Middle frontal gyrus (tissue), 1 donor: ENCODE measurements at regions not wholly inside any gene's neighbourhood (a gene's known extent, or its start where the extent isn't known, plus 50 kb on each side); places are given as distances from the start of the nearest gene placed in this dataset.

Source experiments
- DNase-seq: peaks from one replicate; pipeline ENCODE4 v3.0.0-alpha.2; 2015; ENCODE audit warnings: low spot score; ENCODE audit errors: extremely low spot score

DNA sequence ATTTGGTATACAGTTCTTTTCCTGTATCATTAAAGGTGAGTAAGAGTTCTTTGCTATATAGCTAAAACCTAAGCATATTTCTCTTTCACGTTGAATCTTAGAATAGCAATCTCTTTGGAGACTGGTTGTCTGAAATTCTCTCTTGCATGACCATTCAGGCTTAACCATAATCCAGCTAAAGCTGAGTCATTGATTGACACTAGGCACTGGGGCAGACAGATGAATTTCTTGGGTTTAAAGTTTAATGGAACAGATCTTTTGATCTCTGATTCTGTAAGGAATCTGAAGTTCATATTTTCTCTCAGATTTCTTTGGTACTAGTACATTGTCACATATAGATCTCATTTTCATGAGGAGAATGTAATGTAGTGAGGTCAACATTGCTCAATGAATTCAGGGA, 397.3 kb upstream of the MIR17HG start:
- no peak for DNase-seq

DNA sequence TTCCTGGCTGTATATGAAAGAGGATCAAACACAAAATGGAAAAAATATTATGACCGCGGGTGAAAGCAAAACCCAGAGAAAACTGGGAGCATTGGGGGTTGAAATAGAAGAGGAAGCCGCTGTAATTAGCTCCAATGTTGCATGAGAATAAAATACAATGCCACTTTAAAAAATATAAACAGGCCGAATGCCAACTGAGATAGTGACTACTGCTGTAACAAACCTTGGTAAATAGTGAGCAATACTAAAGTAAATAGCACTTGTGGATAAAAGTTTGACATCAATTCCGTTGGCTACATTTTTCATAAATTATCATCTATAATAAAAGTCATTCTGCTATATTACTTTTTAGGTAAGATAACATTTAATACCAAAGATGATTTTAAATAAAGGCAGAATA, 395.8 kb upstream of the MIR17HG start:
- DNase-seq = no peak

DNA sequence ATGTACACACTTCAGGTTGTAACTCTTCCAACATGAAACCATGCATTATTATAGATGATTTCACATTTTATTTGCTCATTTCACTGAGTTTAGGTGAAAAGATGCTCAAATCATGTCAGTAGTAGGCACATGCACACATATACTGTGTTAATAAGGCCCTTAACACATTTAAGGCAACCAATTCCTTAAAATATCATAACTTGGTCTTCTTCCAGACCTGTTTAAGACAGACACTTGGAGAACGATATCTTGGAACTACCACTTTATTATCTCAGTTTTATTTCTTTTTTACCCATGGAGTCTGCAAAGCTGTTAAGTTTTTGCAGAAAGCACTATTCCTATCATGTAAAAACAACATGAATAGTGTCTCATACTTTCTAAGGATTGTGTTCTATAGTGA, 395.2 kb upstream of the MIR17HG start:
- no peak for DNase-seq

DNA sequence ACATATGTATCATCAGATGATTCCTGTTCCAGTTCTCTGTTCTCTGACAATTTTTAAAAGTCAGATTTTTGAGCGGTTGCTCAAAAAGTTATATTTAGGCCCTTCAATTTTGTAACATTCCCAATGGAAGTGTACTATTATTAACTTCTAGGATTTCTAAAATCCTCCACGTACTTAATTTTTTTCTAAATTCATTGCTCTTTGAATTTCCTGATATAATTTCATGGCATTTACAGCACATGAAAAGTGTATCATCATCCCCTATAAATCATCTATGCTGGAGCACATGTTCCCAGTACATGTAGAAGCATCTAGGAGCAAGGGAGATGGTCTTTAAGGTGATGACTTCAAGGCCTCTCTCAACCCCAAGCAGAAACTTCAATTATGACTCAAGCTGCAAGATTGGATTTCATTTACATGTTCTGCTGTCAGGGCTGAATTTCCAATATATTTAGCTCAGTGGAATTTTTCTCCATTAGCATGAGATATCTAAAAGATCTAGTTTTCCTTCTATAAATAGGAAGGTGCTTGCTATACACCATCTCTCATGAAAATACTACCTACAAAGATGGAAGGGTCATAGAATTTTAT, 392.8 kb upstream of the MIR17HG start:
- no peak for DNase-seq

DNA sequence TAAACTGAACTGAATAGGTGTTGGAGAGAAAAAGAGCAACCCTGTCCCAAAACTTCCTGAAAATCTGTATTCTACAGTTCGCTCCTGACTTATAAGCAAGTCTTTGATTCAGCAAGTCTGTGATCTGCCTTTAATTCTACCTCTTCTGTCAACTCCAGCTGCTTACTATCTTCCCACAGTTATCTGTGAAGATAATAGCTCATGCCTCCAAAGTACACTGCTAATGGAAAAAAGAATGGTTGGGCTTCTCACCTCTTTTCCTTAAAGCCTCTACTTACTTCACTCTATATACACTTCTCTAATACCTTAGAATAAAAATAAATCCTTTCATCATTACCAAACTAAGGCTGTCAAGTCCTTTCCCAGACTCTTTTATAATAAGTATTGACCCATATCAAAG, 391.5 kb upstream of the MIR17HG start:
- no peak for DNase-seq

DNA sequence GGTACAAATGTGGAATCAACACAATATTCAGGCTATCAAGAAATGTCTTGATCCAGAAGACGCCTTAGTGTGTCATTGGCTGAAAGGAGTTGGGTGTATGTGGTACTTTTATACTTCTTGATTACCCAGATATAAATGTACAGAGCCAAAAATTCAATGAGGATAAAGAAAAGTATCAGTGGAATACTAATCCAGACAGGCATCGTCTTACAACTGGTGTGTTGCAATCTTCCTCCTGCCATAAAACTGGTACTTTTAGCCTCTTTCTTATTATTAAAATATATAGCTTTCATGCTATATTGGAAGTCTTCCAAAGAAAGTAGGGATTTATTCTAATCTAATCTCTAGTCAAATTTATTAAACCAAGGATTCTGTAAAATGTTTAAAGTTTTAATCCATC, 388.6 kb upstream of the MIR17HG start:
- no peak for DNase-seq

DNA sequence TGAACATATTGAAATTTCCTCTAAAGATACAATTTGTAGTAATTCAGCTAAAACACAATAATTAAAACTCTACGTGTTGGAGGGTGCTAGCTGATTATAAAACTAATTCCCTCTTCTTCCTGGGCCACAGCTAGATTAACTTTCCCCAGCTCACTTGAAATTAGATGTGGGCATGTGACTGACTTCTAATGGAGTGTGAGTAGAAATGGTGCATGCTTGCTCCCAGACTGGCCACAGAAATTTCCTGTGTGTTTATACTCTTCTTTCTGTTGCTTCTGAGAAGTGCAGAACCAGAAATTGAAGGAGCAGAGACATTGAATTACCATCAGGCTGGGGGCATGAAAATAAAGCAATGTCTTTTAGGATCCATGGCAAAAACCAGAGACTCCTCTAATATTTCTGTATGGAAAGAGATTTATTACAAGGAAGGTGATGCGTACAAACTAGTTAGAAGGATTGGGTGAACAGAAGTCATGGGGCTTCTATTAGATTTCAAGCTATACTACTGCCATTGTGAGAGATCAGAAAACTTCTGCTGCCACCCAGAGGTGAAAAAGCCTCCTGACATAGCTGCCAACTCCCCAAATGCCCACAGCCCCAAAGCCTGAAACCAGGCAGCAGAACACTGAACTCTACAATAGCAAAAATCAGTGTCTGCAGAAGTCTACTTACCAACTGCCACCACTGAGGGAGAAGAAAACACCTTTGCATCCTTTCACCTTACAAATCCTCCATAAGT, 379.2 kb upstream of the MIR17HG start:
- DNase-seq = no peak

DNA sequence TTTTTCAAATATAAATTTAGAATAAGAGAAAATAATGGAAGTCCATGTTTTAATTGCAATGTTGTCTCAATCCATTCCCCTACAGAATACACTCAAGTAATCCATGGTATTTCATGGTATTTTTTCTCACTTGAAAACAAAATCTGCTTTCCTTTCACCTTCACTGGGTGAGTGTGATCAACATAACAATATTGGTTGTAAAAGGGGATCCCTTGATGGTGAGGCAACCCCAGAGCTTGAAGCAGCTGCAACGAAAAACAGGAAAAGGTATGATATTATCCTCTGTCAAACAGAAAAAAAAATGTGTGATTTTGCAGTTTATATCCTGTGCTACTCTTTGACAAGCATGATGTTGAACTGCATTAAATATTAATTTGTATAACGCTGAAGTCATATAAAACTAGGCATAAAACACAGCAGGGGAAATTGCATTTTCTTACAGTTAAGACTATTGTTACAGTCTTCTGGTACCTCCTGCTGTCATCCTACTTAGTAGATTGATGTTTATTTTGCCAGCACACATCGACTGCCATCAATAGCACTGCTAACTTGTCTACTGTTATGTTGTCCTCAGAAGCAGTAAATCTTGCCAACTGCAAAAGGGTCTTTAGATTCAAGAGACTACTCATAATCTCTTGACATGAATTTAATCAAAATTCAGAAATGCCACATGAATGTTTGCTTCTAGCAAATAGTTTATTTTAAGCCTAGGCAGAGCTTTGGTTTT, 373.1 kb upstream of the MIR17HG start:
- DNase-seq = no peak

DNA sequence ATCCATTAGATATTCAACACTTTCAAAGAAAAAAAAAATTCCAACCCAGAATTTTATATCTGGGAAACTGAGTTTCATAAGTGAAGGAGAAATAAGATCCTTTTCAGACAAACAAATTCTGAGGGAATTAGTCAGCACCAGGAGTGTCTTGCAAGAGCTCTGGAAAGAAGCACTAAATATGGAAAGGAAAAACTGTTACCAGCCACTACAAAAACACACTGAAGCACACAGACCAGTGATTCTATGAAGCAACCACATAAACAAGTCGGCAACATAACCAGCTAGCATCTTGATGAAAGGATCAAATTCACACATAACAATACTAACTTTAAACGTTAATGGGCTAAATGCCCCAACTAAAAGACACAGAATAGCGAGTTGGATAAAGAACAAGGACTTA, 368.4 kb upstream of the MIR17HG start:
- no peak for DNase-seq

DNA sequence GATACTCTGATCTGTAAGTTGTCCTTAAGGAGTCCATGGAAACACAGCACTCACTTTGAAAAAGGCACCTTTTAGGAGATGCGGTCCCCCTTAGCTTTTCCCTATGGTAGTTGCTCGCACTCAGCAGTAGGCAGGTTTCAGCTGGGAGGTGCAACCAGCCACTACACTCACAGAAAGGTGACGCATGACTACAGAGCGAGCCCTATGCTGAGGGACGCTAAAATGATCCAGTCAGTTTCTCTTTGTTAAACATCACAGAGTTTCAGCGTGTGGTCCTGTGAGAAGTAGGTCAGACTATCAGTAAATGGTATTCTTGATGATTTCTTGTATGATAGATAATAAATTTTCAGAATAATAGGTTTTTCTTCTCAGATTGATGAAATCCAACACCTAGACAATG, 362.7 kb upstream of the MIR17HG start:
- no peak for DNase-seq

DNA sequence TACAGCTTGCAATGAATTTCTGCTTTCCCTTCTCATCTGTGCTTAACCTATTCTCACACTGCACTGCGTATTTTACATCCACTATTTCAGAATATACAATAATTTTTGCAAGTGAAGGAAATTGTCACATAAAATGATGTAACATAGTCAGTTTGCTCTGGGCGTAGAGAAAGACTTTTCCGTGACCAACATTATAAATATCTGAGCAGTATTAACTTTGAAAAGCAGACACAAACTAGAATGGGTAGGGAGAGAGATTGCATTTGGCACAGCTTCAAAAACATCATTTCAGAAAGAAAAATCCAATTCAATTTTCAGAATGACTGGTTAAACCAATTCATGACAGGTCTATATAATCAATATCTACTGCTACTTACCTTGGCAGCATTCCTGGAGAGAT, 352.5 kb upstream of the MIR17HG start:
- no peak for DNase-seq

DNA sequence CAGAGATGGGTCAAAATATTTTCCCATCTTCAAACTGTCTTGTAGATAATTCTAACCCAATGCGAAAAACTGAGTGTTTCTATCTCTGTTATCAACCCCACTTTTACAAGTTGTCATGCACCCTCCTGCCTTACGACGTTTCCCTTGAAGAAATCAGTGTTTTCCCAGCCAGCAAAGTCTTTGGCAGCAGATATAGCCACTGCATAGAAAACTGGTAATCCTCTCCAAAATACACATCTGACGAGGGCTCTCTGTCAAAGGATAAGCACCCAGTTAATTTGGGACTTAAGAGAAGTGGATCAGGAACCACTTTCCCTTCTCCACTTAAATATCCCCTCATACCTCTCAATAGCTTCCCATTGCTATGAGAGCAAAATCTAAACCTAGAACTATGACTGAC, 351.9 kb upstream of the MIR17HG start:
- DNase-seq = no peak

DNA sequence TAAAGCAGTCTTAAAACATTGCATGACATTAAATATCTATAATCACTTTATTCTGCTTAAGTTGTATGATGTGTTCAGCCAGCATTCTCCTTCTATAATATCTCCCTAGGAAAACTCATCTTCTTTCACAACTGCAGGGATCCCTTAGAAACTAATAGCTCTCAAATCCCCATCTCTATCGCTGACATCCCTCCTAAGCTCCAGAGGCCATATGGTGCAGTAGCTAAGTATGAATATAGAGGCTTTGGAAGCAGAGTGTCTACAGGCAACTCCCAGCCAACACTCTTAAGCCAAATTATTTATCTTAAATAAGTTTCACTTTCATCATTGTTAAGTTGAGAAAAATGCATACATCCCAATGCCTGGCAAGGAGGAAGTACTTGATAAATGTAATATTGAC, 349.5 kb upstream of the MIR17HG start:
- no peak for DNase-seq

DNA sequence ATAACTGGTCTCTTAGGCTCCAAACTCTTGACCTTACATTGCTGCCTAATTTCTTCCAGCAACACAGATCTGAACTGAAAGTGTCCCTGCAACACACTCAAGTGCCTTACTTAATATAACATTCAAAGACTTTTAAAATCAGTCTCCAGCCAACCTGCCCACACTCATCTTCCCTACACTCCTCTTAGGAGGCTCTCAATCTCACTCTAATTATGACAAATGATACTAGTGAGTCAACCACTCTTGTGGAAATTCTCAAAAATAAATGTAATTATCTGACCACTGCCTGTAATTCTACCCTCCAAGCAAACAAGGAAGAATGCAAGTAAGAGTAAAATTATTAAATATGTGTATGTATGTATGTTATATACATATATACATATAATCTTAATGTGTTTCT, 348.1 kb upstream of the MIR17HG start:
- DNase-seq = no peak

DNA sequence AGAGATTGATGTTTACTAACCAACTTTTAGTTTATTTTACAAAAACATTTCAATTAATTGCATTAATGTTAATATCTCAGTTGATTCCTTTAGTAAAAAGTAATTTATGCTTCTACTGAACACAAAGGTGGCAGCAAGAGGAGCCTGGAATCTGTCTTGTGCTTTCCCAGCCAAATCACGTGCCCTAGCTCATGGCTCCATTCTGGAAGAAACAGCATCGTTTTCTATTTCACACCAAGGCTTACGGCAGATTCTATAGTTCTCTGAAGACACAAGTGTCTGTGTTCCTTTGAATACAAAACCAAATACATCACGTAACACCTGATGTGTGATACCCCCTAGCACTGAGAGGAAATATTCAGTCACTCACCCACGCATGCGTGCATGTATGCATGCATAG, 346.1 kb upstream of the MIR17HG start:
- no peak for DNase-seq

DNA sequence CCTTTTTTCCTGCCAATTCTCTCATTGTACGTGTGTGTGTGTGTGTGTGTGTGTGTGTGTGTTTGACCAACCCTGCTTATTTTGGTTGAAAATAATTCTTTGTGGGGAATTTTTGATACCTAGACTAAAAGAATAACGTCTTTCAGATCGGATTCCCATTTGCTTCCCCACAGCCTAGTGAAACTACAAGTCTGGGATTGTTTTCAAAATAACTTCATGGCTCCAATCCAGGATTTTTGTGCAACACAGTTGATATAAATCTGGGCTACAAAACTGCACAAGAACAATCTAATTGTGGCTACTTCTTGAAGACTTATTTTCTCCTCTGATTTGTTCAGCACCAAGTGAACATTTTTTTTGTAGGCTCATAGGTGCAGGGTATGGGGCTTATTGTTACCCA, 332.8 kb upstream of the MIR17HG start:
- no peak for DNase-seq

DNA sequence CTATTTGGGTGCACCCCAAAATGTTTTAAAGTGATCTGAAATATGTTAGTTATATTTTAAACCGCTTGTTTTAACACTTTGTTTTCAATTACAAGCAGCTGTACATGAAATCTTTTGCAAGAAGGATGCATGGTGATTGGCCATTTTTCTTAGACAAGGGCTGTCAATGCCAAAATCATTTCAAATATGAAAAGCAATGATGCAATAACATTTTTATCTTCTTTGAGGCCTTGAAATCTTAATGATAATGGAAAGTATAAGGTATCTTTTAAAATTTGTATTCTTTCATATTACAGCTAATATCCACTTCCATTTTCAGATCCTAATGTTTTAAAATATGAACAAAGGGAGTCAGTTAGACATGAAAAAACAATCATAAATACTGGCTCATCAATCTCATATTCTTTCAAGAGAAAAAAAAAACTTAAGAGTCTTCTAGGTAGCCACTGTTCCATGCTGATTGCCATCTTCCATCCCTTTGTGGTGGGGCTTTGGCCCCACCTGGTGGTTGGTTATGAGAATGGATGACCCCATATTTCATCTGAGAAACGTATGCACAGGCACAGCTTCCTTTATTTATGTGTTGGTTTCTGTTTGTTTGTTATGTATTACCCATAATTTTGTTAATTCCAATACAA, 330.3 kb upstream of the MIR17HG start:
- no peak for DNase-seq

DNA sequence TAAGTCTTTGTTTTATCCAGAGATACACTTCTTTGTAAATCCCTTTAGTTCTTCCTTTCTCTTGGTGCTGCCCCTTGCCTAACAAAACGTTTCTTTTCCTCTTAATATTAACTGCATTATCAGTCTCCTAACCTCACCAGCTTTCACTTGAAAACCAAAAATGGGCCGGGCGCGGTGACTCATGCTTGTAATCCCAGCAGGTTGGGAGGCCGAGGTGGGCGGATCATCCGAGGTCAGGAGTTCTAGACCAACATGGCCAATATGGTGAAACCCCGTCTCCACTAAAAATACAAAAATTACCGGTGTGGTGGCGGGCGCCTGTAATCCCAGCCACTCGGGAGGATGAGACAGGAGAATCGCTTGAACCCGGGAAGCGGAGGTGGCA, 329.8 kb upstream of the MIR17HG start:
- no peak for DNase-seq

DNA sequence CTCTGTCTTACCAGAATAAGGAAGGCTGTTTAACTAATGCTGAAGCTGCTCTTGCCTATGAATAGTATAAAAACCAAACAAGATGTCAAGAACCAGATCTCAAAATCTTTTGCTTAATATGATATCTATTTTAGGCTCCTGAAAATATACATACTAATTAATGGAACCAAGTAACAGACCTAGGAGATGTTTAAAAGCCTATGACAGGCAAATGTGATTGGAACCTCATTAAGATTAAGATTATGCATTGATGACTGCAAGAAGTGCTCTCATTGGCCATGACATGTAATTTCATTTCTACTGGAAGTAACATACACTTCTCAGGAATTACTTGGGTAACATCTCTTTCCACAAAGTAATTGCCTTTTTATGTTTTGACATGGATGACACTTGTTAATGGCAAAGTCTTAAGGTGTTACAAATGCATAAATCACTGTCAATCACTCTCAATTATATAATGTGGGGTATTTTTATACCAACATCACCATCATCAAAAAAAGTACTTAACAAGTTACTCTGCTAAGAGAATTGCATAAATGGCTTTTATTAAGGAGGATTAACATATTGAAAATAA, 326.9 kb upstream of the MIR17HG start:
- DNase-seq = no peak

DNA sequence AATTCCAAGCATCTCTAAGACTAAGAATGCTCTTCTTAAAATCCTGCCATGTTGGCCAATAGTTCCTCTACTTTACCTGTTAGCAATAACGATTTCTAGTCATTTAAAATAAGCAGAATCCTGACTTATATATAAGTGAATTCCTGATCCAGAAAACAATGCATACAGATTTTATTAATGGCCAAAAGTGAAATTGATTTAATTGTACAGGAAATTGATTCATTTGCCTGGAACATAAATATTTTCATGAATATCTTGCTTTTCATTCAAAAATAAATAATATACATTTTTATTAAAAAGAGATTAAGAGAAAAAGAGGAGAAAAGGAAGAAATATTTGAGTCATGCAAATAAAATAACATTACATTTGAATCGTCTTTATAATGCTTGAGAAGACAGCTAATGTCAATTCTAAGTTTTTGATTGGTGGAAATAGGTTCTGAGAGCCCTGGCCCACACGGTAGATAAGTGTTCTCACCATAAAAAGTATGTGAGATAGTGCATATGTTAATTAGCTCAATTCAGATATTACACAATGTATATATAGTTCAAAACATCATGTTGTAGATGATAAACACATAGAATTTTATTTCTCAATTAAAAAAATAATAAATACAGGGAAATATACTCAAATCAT, 323.2 kb upstream of the MIR17HG start:
- no peak for DNase-seq

DNA sequence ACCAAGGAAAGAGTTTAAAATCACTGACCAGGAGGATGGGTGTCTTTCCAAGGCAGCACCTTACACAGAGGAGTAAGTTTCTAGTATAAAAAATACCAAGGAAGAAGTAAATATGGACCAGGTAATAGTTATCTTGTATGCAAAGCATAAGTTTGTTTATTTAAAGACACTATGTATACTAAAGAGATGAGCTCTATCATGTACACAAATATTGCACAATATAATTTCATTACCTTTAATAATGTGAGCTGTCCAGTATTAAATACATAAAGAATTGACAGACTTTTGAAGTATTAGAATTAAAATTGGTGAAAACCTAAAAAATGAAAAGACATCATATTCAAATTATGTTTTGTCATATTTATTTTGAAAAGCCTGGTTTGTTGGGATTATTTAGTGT, 322.0 kb upstream of the MIR17HG start:
- DNase-seq = no peak

DNA sequence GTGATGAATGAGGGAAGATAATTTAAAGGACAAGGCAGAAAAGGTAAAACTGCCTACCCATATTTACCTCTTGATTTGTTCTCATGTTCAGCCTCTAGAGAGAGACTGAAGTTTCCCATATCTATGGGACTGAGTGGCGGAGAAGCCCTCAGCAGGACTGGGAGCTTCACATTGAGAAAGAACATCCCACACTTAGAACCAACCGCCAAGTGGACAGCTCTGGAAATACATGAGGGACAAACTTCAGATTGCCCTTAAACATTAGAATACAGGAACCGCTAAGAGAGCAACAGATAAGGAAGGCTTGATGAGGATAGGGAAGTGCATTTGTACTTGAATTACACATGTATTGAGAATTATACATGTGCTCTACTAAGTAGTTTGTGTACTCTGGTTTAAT, 316.0 kb upstream of the MIR17HG start:
- DNase-seq = no peak
